Mammary epithelial cell (primary cell): ENCODE measurements at regions not wholly inside any gene's neighbourhood (a gene's known extent, or its start where the extent isn't known, plus 50 kb on each side); places are given as distances from the start of the nearest gene placed in this dataset.

Source experiments
- EZH2 ChIP-seq: IDR thresholded peaks from 2 replicates; pipeline ENCODE4 v1.6.1; 2012; ENCODE audit warnings: low read length, inconsistent platforms, borderline replicate concordance
- TF ChIP-seq, protein P1 (sequence below), 2 donors: IDR thresholded peaks in 1 of 2; conservative IDR thresholded peaks in 1 of 2; 2 replicates each; pipeline ENCODE4 v1.5.1; 2011 to 2012; ENCODE audit warnings: inconsistent platforms in 2 of 2, low read length in 2 of 2, mild to moderate bottlenecking in 2 of 2, control low read depth in 1 of 2, low read depth in 1 of 2; ENCODE audit not compliant: insufficient read depth in 1 of 2; ENCODE audit errors: extremely low read depth in 1 of 2

DNA sequence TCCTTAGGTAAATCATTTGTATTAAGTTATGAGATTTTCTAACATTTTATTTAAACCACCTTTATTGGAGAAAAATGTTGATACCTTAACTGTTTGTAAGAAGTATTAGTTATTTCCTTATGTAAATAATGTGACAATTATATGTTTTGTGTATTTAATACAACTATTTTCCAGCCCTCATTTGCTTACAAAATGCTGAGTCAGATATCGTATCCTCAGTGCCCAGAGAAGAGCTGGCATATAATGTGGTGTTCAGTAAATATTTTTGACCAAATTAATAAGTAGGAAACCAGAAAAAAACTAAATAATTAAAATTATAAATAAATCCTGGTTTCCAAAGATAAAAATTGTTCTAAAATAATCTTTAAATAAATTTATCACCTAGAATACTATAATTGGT lies 140.2 kb upstream of the PCDH17 start:
- TF ChIP-seq EZH2, result no peak
- TF ChIP-seq, protein P1, sequence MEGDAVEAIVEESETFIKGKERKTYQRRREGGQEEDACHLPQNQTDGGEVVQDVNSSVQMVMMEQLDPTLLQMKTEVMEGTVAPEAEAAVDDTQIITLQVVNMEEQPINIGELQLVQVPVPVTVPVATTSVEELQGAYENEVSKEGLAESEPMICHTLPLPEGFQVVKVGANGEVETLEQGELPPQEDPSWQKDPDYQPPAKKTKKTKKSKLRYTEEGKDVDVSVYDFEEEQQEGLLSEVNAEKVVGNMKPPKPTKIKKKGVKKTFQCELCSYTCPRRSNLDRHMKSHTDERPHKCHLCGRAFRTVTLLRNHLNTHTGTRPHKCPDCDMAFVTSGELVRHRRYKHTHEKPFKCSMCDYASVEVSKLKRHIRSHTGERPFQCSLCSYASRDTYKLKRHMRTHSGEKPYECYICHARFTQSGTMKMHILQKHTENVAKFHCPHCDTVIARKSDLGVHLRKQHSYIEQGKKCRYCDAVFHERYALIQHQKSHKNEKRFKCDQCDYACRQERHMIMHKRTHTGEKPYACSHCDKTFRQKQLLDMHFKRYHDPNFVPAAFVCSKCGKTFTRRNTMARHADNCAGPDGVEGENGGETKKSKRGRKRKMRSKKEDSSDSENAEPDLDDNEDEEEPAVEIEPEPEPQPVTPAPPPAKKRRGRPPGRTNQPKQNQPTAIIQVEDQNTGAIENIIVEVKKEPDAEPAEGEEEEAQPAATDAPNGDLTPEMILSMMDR (conservative IDR thresholded peaks at IDR 0.05 in 1 of 2, IDR thresholded peaks at IDR 0.05 in 1 of 2; ENCODE audit: extremely low read depth in 1 of 2, insufficient read depth in 1 of 2, low read depth in 1 of 2, low read length in 2 of 2), result no peak
